ENCODE measurements at regions not wholly inside any gene's neighbourhood (a gene's known extent, or its start where the extent isn't known, plus 50 kb on each side); places are given as distances from the start of the nearest gene placed in this dataset.

GRCh38 chr4:142960867-142961644 lies 115.0 kb upstream of the INPP4B start:
- no peak for TF ChIP-seq POLR2AphosphoS5 (IDR thresholded peaks at IDR 0.05)
- TF ChIP-seq POLR2A (IDR thresholded peaks at IDR 0.05) = no peak
- TF ChIP-seq CTCF (IDR thresholded peaks at IDR 0.05) = no peak
- Histone ChIP-seq H3K27me3 (replicated peaks; ENCODE audit: insufficient read depth) (no peaks in the 10 kb centered on the region), H3K27ac (no peak overlapping the region), H3K9me3 (no peaks in the 10 kb centered on the region), H3K36me3 (no peaks in the 10 kb centered on the region), H3K4me3 (no peak overlapping the region), H3K4me1 (replicated peaks) (no peaks in the 10 kb centered on the region)
- 30% methylated on average over 6 of the region's 6 CpGs for WGBS
- intact Hi-C loops (cut with DNase I) = no loop called here
- no peak for DNase-seq (ENCODE audit: low spot score)

GRCh38 chr4:142961866-142962265 lies 115.8 kb upstream of the INPP4B start:
- 21% methylated on average over 1 of the region's 1 CpG for WGBS
- no peaks in the 10 kb centered on the region for H3K9me3 ChIP-seq
- H3K4me1 ChIP-seq (replicated peaks) = no peaks in the 10 kb centered on the region
- H3K27me3 ChIP-seq (replicated peaks; ENCODE audit: insufficient read depth) = no peaks in the 10 kb centered on the region
- intact Hi-C loops (cut with DNase I) = no loop called here
- no peak overlapping the region for H3K4me3 ChIP-seq
- no peak for TF ChIP-seq POLR2A (IDR thresholded peaks at IDR 0.05)
- TF ChIP-seq CTCF (IDR thresholded peaks at IDR 0.05) = no peak
- TF ChIP-seq POLR2AphosphoS5 (IDR thresholded peaks at IDR 0.05) = no peak
- H3K27ac ChIP-seq = no peak overlapping the region
- DNase-seq (ENCODE audit: low spot score) = no peak
- no peaks in the 10 kb centered on the region for H3K36me3 ChIP-seq

- Histone ChIP-seq H3K4me3 (no peak overlapping the region), H3K9me3 (no peaks in the 10 kb centered on the region), H3K36me3 (no peaks in the 10 kb centered on the region), H3K27ac (no peak overlapping the region), H3K27me3 (replicated peaks; ENCODE audit: insufficient read depth) (no peaks in the 10 kb centered on the region), H3K4me1 (replicated peaks) (no peaks in the 10 kb centered on the region)
- intact Hi-C loops (cut with DNase I) = no loop called here
- DNase-seq (ENCODE audit: low spot score) = no peak
- TF ChIP-seq POLR2A (IDR thresholded peaks at IDR 0.05) (no peak), CTCF (IDR thresholded peaks at IDR 0.05) (no peak), POLR2AphosphoS5 (IDR thresholded peaks at IDR 0.05) (no peak)
These were observed 128.2 kb upstream of the INPP4B start for GRCh38 chr4:142974328-142974727.

- H3K36me3 ChIP-seq = no peaks in the 10 kb centered on the region
- no peak overlapping the region for H3K27ac ChIP-seq
- 30% methylated on average over 1 of the region's 1 CpG for WGBS
- H3K4me3 ChIP-seq = no peak overlapping the region
- no peaks in the 10 kb centered on the region for H3K9me3 ChIP-seq
- H3K27me3 ChIP-seq (replicated peaks; ENCODE audit: insufficient read depth) = no peaks in the 10 kb centered on the region
- TF ChIP-seq POLR2A (IDR thresholded peaks at IDR 0.05) = no peak
- TF ChIP-seq POLR2AphosphoS5 (IDR thresholded peaks at IDR 0.05) = no peak
- no peak for TF ChIP-seq CTCF (IDR thresholded peaks at IDR 0.05)
- no peaks in the 10 kb centered on the region for H3K4me1 ChIP-seq (replicated peaks)
- intact Hi-C loops (cut with DNase I) = no loop called here
- DNase-seq (ENCODE audit: low spot score) = no peak
These were observed 129.5 kb upstream of the INPP4B start for GRCh38 chr4:142975618-142976017.

- intact Hi-C loops (cut with DNase I) = no loop called here
- 74% methylated on average over 3 of the region's 3 CpGs for WGBS
- TF ChIP-seq POLR2AphosphoS5 (IDR thresholded peaks at IDR 0.05) (no peak), POLR2A (IDR thresholded peaks at IDR 0.05) (no peak), CTCF (IDR thresholded peaks at IDR 0.05) (no peak)
These were observed 130.4 kb upstream of the INPP4B start for GRCh38 chr4:142976482-142976881.

More at GRCh38 chr4:142976482-142976881, 130.4 kb upstream of the INPP4B start:
- H3K4me1 ChIP-seq (replicated peaks) = no peaks in the 10 kb centered on the region
- H3K27ac ChIP-seq = no peak overlapping the region
- no peaks in the 10 kb centered on the region for H3K27me3 ChIP-seq (replicated peaks; ENCODE audit: insufficient read depth)
- H3K9me3 ChIP-seq = no peaks in the 10 kb centered on the region
- no peak for DNase-seq (ENCODE audit: low spot score)
- H3K4me3 ChIP-seq = no peak overlapping the region
- no peaks in the 10 kb centered on the region for H3K36me3 ChIP-seq

All from prostate gland (tissue), 2 donors.